Activated naive CD4-positive, alpha-beta T cell treated with anti-CD3 and anti-CD28 coated beads for 36 hours (primary cell): ENCODE measurements at regions not wholly inside any gene's neighbourhood (a gene's known extent, or its start where the extent isn't known, plus 50 kb on each side); places are given as distances from the start of the nearest gene placed in this dataset.

Experiments
- CTCF ChIA-PET: fragments of 350-600 bp; sonication (Branson Sonifier 250); formaldehyde crosslinking; loops from one replicate; lab custom pipeline; 2021; ENCODE audit warnings: antibody characterized with exemption; lab: Charles Lee
- DNase-seq: peaks from one replicate; pipeline ENCODE4 v3.0.0-alpha.2; 2020
- H3K27ac Mint-ChIP-seq: one replicate; pipeline ENCODE4 v1.8.0; 2021; ENCODE audit warnings: mild to moderate bottlenecking, mixed read lengths
- H3K27me3 Mint-ChIP-seq: one replicate; pipeline ENCODE4 v1.8.0; 2021; ENCODE audit warnings: low read depth, mixed read lengths
- H3K36me3 Mint-ChIP-seq: one replicate; pipeline ENCODE4 v1.8.0; 2021; ENCODE audit warnings: low read depth, mixed read lengths
- H3K4me1 Mint-ChIP-seq: one replicate; pipeline ENCODE4 v1.8.0; 2021; ENCODE audit warnings: low read depth, mixed read lengths
- H3K4me3 Mint-ChIP-seq: one replicate; pipeline ENCODE4 v1.8.0; 2021; ENCODE audit warnings: mild to moderate bottlenecking, moderate library complexity, mixed read lengths
- H3K9me3 Mint-ChIP-seq: one replicate; pipeline ENCODE4 v1.8.0; 2021; ENCODE audit warnings: mixed read lengths
- intact Hi-C: fragments of 100-400 bp; cut with micrococcal nuclease; formaldehyde crosslinking; loops from one replicate; pipeline ENCODE4 v1.15.1; 2023

DNA sequence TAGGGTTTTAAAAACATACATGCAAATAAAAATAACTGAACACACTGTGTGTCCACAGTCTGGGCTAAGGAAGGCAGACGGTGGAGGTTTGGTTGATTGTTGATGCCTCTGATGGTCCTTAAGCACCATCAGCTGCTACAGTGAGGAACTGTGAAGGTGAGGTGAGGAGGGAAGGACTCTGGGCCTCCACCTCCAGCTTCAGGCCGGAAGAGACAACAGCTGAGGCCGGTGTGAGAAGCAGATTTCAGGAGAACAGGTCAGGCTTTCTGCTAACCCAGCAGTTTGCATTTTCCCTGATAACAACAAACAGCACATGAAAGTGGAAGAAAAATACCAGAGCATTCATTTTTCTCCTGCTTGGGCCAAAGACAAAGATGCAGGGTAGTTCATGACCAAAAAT, 189.9 kb upstream of the AJAP1 start:
- no peak for DNase-seq

DNA sequence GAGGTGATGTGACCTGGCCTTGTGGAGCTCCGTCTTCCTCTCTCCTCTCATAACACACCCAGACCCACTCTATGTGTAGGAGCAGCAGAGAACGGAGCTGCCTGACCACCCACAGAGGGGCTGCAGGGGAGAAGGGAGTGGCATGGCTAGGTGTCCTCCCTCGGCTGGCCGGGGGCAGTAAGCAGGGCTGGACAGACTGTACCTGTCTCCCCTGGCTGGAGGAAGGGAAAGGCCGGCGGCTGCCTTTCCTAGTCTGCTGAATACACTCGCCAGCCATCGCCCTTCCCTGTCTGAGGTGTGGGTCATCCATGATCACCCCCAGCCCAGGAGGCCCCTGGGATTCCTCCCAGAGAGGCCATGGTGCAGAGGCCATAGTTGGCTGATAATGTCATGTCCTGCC, 187.2 kb upstream of the AJAP1 start:
- DNase-seq, result no peak
- Mint-ChIP-seq H3K27ac (no peak overlapping the region), H3K27me3 (peaks cover 8% of the 10 kb centered on the region), H3K4me3 (no peak overlapping the region), H3K4me1 (no peaks in the 10 kb centered on the region), H3K9me3 (no peaks in the 10 kb centered on the region), H3K36me3 (no peaks in the 10 kb centered on the region)
- intact Hi-C loops, result no loop called here
- CTCF ChIA-PET, result interaction anchor here (0.7 kb wide), 1 partner anchor 1308 kb away, joined by 3 read pairs; no protein-coding TSS in a partner anchor

More for the DNA sequence above, 189.9 kb upstream of the AJAP1 start:
- Mint-ChIP-seq H3K4me3 (no peak overlapping the region), H3K27me3 (peaks cover 4% of the 10 kb centered on the region), H3K27ac (no peak overlapping the region), H3K4me1 (no peaks in the 10 kb centered on the region), H3K9me3 (no peaks in the 10 kb centered on the region), H3K36me3 (no peaks in the 10 kb centered on the region)
- intact Hi-C loops, result no loop called here
- CTCF ChIA-PET, result no interaction called here

DNA sequence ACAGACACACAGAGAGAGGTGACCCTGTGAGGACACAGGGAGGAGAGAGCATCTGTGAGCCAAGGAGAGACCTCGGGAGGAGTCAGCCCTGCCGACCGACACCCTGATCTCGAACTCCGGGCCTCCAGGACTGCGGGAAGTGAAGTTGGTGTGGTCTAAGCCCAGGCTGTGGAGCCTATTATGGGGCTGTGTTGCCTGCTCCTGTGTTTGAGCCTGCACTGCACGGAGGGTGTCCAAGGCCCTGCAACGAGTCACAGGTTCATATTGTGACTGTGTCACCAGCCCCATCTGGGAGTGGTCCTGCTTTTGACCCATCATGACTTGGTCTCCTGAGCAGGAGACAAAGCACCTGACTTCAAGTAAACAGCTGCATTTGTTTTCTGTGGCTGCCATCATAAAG, 186.0 kb upstream of the AJAP1 start:
- H3K27me3 Mint-ChIP-seq, result peaks cover 8% of the 10 kb centered on the region
- intact Hi-C loops, result no loop called here
- no peak overlapping the region for H3K27ac Mint-ChIP-seq
- H3K4me3 Mint-ChIP-seq, result no peak overlapping the region
- CTCF ChIA-PET, result interaction anchor here (0.6 kb wide), 1 partner anchor 12 kb away, joined by 3 read pairs; no protein-coding TSS in a partner anchor
- H3K9me3 Mint-ChIP-seq, result no peaks in the 10 kb centered on the region
- no peak for DNase-seq
- no peaks in the 10 kb centered on the region for H3K4me1 Mint-ChIP-seq
- no peaks in the 10 kb centered on the region for H3K36me3 Mint-ChIP-seq

DNA sequence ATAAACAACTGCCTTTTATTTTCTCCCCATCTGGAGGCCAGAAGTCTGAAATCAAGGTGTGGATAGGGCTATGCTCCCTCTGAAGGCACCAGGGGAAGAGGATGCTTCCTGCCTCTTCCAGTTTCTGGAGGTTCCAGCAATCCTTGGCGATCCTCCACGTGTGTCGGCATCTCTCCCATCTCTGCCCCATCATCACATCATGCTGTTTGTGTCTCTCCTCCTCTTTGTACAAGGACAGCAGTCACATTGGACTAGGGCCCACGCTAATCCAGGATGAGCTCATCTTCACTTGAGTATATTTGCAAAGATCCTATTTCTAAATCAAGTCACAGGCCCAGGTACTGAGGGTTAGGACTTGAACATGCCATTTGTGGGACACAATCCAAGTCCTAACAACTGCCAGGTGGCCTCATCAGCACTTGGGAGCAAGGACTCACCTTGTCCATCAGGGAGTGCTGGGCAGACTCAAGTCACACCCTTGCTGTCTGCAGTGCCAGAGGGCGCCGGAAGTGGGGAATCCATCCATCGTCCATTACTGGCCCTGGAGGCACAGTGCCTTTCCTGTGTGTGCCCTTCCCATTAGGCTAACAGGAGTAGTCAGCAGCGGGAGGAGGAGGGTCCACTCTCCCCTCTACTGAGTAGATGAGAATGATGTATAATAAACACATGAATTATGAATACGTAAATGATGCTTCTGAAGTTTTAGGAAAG, 185.4 kb upstream of the AJAP1 start:
- intact Hi-C loops, result no loop called here
- no peaks in the 10 kb centered on the region for H3K4me1 Mint-ChIP-seq
- H3K27ac Mint-ChIP-seq, result no peak overlapping the region
- no peak for DNase-seq
- no peaks in the 10 kb centered on the region for H3K9me3 Mint-ChIP-seq
- H3K27me3 Mint-ChIP-seq, result peaks cover 8% of the 10 kb centered on the region
- CTCF ChIA-PET, result interaction anchor here (0.6 kb wide), 1 partner anchor 13 kb away, joined by 3 read pairs; no protein-coding TSS in a partner anchor
- H3K4me3 Mint-ChIP-seq, result no peak overlapping the region
- no peaks in the 10 kb centered on the region for H3K36me3 Mint-ChIP-seq

DNA sequence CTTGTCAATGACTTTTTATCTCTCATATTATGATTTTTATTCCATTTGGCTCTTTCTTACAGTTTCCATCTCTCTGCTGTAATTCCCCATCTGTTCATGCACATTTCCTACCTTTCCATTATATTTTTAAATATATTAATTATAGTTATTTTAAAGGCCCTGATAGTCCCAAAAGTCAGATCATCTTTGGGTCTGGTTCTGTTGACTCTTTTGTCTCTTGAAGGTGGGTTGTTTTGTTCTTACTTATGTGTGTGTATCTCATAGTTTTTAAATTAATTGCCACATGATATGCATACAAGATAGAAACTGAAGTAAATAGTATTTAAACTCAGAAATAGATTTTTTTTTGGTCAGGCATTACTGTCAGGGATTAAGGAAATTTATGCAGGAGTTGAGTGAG, 178.0 kb upstream of the AJAP1 start:
- H3K4me3 Mint-ChIP-seq, result no peak overlapping the region
- peaks cover 7% of the 10 kb centered on the region for H3K27me3 Mint-ChIP-seq
- no peaks in the 10 kb centered on the region for H3K36me3 Mint-ChIP-seq
- H3K27ac Mint-ChIP-seq, result no peak overlapping the region
- intact Hi-C loops, result no loop called here
- H3K4me1 Mint-ChIP-seq, result no peaks in the 10 kb centered on the region
- no peak for DNase-seq
- peaks cover 7% of the 10 kb centered on the region for H3K9me3 Mint-ChIP-seq
- CTCF ChIA-PET, result no interaction called here

DNA sequence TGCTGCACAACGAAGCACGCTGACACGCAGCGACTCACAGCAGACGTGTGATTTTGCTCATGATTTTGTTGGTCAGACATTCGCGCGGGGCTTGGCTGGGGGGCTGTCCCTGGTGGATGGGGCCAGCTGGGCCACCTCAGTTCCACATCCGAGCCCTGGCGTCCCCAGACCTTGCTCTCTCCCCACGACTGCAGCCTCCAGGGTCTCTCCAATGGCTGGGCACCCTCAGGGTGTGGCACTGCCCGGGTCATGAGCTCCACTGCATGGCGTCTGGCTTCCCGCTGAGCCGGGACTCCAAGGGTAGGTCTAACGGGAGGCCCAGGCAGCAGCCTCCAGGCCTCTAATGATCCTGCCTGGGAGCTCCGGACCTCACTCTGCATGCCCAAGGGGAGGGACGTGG, 173.0 kb upstream of the AJAP1 start:
- DNase-seq, result no peak
- no peaks in the 10 kb centered on the region for H3K36me3 Mint-ChIP-seq
- no peaks in the 10 kb centered on the region for H3K4me1 Mint-ChIP-seq
- peaks cover 13% of the 10 kb centered on the region for H3K27me3 Mint-ChIP-seq
- H3K4me3 Mint-ChIP-seq, result no peak overlapping the region
- CTCF ChIA-PET, result no interaction called here
- intact Hi-C loops, result no loop called here
- no peak overlapping the region for H3K27ac Mint-ChIP-seq
- H3K9me3 Mint-ChIP-seq, result peaks cover 5% of the 10 kb centered on the region

DNA sequence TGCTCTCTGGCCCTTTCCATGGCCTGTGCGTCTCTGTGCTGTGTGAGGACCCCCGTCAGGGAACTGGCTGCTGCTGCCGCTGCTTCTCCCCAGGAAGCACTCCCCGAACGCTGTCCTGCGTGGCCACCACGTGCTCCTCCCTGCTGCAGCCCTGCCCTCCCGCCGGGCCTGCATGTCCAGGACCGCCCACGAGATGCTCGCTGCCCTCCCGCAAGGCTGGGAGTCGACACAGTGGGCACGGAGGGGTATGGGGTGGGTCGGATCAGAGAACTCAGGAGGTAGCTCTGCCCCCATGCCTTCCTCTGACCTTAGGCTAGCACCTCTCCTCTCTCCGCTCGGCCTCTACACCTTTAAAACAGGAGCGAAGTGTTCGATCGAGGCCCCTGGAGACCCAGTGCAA, 171.9 kb upstream of the AJAP1 start:
- H3K4me3 Mint-ChIP-seq, result no peak overlapping the region
- intact Hi-C loops, result no loop called here
- no peaks in the 10 kb centered on the region for H3K9me3 Mint-ChIP-seq
- CTCF ChIA-PET, result no interaction called here
- peaks cover 13% of the 10 kb centered on the region for H3K27me3 Mint-ChIP-seq
- no peaks in the 10 kb centered on the region for H3K36me3 Mint-ChIP-seq
- no peak for DNase-seq
- H3K27ac Mint-ChIP-seq, result no peak overlapping the region
- no peaks in the 10 kb centered on the region for H3K4me1 Mint-ChIP-seq

DNA sequence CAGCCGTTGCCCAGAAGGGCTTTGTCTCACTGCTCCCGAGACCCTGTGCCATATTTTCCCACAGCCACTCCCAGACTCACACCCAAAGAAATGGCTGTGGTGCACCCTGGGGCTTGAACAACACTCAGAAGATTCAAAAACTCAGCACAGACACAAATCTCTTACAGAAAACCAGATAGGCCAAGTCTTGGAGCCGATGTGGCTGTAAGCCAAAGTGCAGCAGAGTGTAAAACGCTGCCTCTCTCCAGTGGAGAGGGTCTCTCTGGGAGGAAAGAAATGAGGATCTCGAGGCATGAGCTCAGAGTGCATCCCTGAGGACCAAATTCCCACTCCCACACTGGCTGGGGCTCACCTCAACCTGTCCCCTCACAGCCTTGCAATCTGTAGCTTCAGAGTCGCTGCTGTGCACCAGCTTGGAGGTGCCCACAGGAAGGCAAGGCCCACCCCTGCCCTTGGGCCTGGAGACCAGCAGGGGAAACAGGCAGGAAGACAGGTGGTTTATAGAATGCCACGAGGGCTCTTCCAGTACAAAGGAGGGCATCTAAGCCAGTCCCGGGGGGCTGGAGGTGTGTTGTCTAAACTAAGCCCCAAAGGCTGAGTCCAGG, 171.3 kb upstream of the AJAP1 start:
- no peak overlapping the region for H3K4me3 Mint-ChIP-seq
- no peak overlapping the region for H3K27ac Mint-ChIP-seq
- H3K4me1 Mint-ChIP-seq, result no peaks in the 10 kb centered on the region
- no peak for DNase-seq
- H3K36me3 Mint-ChIP-seq, result no peaks in the 10 kb centered on the region
- CTCF ChIA-PET, result no interaction called here
- intact Hi-C loops, result no loop called here
- H3K27me3 Mint-ChIP-seq, result peaks cover 13% of the 10 kb centered on the region
- H3K9me3 Mint-ChIP-seq, result no peaks in the 10 kb centered on the region

DNA sequence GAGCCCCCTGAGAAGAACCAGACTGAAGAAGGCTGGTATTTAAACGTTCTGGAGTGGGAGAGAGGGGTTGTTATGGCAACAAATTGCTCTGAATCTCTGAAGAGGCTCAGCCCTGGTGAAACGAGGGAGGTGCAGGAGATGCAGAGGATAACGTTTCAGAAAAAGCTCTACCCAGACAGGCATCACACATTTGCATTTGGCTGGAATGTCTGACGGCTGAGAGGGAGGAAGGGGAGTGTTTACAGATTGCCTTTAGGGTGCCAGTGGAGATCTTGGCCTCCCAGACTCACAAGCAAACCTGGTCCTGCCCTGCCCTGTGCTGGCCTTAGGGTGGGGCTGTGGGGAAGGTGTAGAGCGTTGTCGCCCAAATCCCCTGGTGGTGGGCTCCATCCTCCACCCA, 169.0 kb upstream of the AJAP1 start:
- Mint-ChIP-seq H3K9me3 (no peaks in the 10 kb centered on the region), H3K36me3 (no peaks in the 10 kb centered on the region), H3K27me3 (peaks cover 7% of the 10 kb centered on the region), H3K27ac (no peak overlapping the region), H3K4me1 (no peaks in the 10 kb centered on the region), H3K4me3 (no peak overlapping the region)
- intact Hi-C loops, result no loop called here
- no peak for DNase-seq
- CTCF ChIA-PET, result no interaction called here

DNA sequence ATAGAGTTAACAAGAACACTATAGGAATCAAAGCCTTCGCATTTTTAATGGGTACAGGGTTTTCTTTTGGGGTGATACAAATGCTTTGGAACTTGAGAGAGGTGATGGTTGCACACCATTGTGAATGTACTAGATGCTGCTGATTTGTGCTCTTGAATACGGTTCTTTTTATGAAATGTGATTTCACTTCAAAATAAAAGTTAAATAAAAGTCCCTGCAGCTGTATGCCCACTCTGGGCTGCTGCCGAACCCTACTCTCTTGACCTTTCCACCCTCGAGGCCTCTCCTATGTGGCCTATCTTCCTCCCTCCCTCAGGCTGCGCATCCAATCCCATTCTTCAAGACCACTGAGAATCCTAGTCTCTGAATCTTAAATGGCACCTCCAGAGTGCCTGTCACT, 168.5 kb upstream of the AJAP1 start:
- no peak overlapping the region for H3K27ac Mint-ChIP-seq
- H3K27me3 Mint-ChIP-seq, result peaks cover 7% of the 10 kb centered on the region
- no peaks in the 10 kb centered on the region for H3K36me3 Mint-ChIP-seq
- H3K9me3 Mint-ChIP-seq, result no peaks in the 10 kb centered on the region
- intact Hi-C loops, result no loop called here
- CTCF ChIA-PET, result no interaction called here
- no peak overlapping the region for H3K4me3 Mint-ChIP-seq
- no peaks in the 10 kb centered on the region for H3K4me1 Mint-ChIP-seq
- no peak for DNase-seq

DNA sequence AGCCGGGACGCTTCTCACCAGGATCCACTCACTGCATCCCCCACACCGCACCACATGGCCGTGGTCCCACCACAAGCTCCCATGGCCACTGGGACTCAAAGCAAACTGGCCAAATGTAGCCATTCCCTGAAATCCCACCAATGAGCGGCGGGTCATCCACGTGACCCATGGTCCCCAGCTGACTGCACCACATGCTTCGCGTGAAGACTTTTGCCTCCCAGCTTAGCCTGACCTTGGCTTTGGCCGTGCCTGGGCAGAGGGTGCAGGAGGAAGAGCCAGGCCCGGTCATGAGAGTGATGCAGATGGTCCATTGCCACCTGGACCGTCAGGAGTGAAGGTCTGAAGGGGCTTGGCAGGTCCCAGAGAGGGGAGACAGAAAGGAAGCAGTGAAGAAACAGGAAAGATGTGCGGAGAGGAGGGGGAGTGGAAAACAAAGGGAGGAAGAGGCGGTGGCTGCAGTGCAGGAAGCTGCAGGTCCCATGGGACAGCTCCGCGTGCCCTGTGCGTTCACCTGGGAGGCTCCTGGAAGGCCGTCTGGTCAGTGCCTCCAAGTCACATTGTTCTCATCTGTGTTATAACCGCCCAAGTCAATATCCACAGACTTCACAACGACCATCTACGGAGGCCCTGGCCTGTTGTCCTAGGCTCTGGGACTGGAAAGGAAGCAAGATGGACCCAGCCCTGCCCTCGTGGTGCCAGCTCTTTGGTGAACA, 167.8 kb upstream of the AJAP1 start:
- peaks cover 12% of the 10 kb centered on the region for H3K27me3 Mint-ChIP-seq
- no peaks in the 10 kb centered on the region for H3K36me3 Mint-ChIP-seq
- no peaks in the 10 kb centered on the region for H3K4me1 Mint-ChIP-seq
- no peak for DNase-seq
- intact Hi-C loops, result no loop called here
- H3K9me3 Mint-ChIP-seq, result no peaks in the 10 kb centered on the region
- CTCF ChIA-PET, result interaction anchor here (0.6 kb wide), 1 partner anchor 689 kb away, joined by 5 read pairs; no protein-coding TSS in a partner anchor
- H3K4me3 Mint-ChIP-seq, result no peak overlapping the region
- peak overlapping the region; percentile 21 for H3K27ac Mint-ChIP-seq

DNA sequence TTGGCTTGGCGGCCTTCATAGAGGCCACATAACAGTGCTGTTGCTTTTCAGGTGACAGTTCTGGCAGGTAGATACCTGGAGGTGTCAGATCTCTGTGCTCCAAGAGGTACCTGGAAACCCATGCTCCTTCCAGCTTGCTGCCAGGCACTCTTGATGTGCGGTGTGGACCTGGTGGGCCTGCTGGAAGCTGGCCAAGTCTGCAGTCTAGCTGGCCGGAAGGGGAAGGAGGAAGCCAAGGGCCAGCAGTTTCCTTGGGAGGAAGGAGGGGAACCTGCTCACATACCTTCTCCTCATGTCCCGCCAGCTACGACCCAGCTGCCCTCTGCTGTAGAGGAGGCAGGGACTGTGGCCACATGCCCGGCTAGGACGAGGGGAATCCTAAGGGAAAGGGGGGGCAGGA, 166.4 kb upstream of the AJAP1 start:
- intact Hi-C loops, result no loop called here
- CTCF ChIA-PET, result no interaction called here
- H3K4me3 Mint-ChIP-seq, result no peak overlapping the region
- H3K27me3 Mint-ChIP-seq, result peaks cover 13% of the 10 kb centered on the region
- no peaks in the 10 kb centered on the region for H3K9me3 Mint-ChIP-seq
- H3K4me1 Mint-ChIP-seq, result no peaks in the 10 kb centered on the region
- DNase-seq, result no peak
- H3K27ac Mint-ChIP-seq, result no peak overlapping the region
- no peaks in the 10 kb centered on the region for H3K36me3 Mint-ChIP-seq
